ENCODE measurements at regions not wholly inside any gene's neighbourhood (a gene's known extent, or its start where the extent isn't known, plus 50 kb on each side); places are given as distances from the start of the nearest gene placed in this dataset.
"Not testable (repeated sequence)": the region's sequence is repeated elsewhere in the genome, so short reads cannot be mapped to it uniquely, and the experiment has no call there.

DNA sequence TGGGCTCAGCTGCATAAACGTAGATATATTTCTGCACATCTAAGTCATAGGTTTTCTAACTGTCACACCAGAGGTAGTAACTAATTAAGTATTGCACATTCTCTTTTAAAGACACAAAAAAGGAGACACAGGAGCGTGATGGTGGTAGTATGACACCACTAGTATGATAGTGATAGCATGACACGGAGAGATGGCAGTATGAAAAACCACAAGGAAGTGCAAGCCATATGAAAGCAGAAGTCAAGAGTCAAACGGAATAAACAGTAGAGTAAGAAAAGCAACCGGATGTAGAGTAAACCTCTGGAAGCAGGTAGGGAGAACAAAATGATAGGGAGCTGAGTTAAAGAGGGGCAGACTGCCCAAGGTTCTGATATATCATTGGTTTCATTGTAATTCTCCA lies 382.2 kb upstream of the INTU start:
- DNase-seq (ENCODE audit: extremely low read depth, low read depth): no peak

DNA sequence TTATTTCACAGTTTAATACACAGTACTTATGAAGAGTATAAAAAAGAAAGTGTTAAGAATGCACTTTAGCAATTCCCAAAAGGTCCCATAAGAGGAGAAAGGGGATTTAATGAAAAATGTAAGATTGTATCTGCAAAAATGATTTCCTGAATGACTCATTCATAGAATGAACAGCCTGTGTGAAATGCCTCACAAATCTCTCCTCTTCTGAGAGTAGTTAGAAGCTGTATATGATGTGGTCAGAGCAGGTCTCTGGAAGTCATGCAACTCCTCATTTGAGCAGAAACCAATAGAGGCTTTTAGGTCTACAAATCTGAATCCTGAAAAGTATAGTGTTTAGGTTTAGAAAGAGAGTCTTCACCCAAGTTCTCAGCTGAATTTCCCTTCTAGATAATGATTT lies 381.3 kb upstream of the INTU start:
- peak; percentile 6 for DNase-seq (ENCODE audit: extremely low read depth, low read depth)

DNA sequence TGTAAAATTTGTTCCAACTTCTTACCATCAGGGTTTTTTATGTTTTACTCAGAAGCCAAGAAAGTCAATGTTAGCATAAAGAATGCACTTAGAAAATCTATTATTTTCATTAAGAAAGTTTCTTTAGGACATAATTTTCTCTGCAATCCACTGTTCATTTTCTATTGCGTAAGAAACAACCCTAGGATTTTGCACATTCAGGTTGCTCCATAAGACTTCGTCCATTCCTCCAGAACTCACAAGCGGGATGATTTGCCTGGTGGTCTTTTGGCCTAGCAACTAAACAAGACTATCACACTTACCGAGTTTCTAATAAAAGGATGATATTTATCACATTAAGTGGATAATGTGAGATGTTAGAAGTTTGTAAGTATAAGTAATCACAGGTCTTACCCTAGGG lies 376.3 kb upstream of the INTU start:
- no peak for DNase-seq (ENCODE audit: extremely low read depth, low read depth)

DNA sequence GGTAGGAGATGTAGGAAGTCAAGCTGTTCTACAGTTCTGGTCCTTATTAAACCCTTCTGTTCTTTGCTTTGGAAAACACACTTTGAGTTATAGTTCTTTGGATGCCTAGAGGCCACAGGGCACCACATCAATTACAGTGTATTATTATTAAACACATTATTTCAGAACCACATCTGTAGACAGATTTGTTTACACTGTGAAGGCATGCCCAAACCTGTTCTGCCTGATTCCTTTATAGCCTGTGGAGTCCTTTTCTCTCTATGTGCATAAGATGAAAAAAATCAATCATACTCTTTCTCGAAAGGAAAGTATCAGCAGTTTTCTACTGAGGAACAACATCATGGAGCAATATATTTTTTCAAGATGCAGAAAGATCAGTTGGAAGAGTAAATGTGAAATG lies 371.3 kb upstream of the INTU start:
- no peak for DNase-seq (ENCODE audit: extremely low read depth, low read depth)

DNA sequence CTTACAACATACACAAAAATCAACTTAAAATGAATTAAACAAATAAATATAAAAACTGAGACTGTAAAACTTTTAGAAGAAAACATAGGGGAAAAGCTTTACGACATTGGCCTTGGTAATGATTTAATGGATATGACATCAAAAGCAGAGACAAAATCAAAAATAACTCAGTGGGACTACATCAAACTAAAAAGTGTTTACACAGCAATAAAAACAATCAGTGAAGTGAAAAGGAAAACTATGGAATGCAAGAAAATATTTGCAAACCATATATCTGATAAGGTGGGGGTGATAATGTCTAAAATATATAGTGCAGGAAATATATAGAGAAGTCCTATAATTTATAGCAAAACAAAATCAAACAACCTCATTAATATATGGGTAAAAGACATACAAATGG lies 364.4 kb upstream of the INTU start:
- DNase-seq (ENCODE audit: extremely low read depth, low read depth): no peak

DNA sequence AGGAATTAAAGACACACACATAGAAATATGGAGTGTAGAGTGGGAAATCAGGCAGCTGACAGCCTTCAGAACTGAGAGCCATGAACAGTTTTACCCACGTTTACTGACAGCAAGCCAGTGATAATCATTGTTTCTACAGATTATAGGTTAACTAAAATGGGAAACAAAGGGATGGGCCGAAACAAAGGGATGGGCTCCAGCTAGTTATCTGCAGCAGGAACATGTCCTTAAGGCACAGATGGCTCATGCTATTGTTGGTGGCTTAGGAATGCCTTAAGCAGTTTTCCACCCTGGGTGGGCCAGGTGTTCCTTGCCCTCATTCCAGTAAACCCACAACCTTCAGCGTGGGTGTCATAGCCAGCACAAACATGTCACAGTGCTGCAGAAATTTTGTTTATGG lies 355.7 kb upstream of the INTU start:
- not testable (repeated sequence) for DNase-seq (ENCODE audit: extremely low read depth, low read depth)

DNA sequence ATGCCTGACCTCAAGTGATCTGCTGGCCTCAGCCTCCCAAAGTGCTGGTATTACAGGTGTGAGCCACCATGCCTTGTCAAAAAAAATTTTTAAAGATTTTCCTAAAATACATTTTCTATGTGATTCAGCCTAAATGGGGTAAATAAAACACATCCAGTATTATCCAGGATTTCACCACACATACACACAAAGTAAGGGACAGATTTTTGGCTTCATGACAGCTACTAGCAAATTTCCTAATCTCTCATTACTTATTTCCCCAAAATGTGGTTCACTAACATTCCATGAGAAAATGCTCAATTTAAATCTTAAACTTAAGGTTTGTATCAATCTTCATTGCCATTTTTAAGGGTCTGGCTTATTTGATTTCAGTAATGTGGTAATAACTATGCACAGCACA lies 348.5 kb upstream of the INTU start:
- no peak for DNase-seq (ENCODE audit: extremely low read depth, low read depth)

DNA sequence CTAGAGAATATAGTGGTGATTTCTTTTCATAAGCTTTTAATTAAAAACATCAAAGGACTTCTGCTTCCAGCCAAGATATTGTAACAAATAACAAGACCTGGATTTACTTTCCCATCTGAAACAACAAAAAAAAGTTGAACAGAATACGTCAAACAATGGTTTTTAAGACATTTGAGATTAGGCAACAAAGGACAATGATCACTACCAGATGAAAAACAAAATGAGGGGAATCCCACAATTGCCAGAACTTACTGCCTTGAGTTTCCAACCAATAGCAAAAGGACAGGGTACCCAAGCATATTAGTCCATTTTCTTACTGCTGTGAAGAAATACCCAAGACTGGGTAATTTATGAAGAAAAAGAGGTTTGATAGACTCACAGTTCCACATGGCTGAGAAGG lies 341.4 kb upstream of the INTU start:
- DNase-seq (ENCODE audit: extremely low read depth, low read depth): no peak

DNA sequence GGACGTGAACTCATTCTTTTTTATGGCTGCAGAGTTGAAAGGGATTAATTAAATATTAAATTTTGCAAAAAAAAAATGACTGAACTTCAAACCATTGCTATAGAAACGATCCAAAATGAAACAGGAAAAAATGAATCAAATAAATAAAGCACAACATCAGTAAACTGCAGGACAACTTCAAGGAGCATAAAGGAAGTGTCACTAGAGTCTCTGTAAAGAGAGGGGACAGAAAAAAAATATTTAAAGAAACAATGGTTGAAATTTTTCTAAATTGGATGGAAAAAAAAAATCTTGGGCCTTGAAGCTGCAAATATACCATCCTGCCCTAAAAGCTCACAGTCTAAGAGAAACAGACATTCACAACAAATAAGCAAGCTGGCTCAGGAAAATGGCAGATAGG lies 339.3 kb upstream of the INTU start:
- DNase-seq (ENCODE audit: extremely low read depth, low read depth): no peak

DNA sequence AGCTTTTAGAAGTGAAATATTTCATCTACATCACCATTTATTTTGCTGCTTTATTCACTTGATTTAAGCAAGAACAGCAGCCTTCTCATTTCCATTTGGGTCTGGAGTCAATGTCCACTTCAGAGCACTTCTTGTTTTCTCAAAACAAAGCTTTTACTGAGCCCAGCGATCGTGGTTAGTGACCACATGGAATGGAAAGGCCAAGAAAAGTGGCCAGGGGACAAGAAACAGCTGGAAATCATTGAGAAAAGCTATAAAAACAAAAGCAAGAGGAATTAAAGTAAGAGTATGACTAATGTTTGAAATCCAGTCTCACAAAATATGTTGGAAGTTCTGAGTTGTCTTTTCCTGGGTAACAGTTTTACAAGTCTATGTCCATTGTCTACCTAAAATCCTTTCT lies 328.4 kb upstream of the INTU start:
- no peak for DNase-seq (ENCODE audit: extremely low read depth, low read depth)

DNA sequence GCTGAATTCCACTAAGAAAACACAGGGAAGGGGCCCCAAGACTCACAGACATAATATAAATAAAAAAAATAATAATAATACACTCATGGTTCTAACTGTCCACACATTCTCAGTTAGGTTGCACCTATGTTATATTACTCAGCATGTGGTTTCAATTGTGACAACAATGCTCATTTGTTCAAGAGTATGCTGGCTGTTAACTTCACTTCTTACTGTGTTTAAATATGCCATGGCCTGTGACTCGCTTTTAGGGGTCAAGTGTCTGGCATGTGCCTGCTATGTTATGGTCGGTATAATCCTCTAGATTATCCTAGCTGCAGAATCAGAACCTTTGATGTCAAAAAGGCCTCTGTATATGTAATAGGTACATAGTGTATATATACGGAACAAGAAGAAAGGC lies 324.8 kb upstream of the INTU start:
- no peak for DNase-seq (ENCODE audit: extremely low read depth, low read depth)

DNA sequence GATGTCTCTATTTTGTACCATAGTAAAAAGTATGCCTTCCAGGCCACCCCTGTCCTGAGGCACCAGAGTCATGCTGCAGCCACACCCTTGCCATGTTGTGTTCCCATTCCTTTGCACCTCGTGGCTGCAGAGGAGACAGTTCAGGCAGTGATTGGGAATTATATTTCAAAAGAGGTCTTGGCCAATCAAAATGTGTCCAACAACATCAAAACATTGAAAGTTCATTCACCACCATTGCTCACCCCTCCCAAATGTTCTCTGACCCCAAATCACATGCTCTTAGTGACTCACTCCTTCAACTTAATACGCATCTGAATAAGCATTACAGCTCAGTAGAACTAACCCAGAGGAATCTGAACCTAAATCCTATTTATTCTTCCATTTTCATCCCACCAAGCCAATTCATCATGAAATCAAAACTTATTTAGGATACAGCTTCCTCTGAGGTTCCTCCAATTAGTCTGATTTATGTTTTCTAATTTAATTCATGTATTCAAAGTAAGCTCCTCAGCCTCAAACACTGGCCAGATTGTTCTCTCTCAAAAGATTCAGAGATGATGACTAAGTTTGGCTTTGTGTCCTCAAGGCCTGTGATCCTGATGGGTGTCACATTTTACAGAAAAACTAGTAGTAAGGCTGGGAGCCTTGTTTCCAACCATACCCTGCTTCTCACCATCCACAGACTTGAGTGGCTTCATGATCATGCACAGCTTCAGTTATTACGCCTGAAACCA lies 323.2 kb upstream of the INTU start:
- no peak for DNase-seq (ENCODE audit: extremely low read depth, low read depth)

DNA sequence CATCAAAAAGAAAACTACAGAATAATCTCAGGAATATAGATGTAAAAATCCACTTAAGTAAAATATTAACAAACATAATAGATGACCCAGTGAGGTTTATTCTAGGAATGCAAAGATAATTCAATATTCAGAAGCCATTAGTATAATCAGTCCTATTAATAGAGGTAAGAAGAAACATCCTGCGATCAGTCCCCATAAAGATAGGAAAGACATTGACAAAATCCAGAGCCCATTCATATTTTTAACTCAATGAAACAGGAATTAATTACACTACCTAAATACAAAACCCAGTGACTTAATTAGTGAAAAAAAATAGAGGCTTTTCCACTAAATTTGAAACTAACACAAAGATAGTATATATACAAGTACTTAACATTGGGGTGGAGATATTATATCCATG lies 321.4 kb upstream of the INTU start:
- no peak for DNase-seq (ENCODE audit: extremely low read depth, low read depth)

DNA sequence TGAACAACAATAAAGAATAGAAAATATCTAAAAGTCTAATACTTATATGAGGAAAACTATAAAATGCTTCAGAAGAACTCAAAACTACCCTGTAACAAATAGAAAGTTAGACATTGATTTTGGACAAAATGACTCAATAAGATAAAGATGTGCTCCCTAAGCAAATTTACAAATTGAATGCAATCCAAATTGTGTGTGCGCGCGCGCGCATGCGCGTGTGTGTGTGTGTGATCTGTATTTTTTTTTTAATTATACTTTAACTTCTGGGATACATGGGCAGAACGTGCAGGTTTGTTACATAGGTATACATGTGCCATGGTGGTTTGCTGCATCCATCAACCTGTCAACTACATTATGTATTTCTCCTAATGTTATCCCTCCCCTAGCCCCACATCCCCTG lies 320.8 kb upstream of the INTU start:
- DNase-seq (ENCODE audit: extremely low read depth, low read depth): no peak

DNA sequence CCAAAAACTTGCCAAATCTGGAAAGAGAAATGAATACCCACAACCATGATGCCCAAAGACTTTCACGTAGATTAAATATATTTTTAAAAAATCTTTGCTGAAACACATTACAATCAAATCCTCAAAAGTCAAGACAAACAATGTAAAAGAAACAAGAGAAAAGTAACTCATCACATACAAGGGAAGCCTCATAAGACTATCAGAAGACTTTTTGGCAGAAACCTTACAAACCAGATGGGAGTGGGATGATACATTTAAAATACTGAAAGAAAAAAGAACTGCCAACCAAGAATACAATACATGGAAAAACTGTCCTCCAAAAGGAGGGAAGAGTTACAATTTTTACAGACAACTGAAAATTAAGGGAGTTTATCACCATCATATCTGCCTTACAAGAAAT lies 319.0 kb upstream of the INTU start:
- no peak for DNase-seq (ENCODE audit: extremely low read depth, low read depth)

DNA sequence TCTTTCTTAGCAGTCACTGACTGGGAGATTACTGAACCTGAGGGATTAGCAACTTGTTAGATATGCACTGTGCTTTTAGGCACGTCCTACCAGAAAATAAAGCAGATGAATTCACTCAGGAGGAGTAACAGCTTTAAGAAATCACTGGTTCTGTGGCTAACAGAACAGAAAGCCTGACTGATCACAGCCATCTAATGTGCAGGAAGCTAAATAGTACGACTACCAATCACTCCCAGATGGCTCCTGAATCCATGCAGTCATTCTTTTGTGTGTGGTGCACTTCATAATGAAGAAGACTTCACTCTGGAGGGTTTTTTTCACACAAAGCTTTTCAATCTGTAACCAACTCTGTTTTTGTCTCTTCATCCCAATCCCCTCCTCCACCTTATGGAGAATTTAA lies 305.3 kb upstream of the INTU start:
- DNase-seq (ENCODE audit: extremely low read depth, low read depth): no peak

DNA sequence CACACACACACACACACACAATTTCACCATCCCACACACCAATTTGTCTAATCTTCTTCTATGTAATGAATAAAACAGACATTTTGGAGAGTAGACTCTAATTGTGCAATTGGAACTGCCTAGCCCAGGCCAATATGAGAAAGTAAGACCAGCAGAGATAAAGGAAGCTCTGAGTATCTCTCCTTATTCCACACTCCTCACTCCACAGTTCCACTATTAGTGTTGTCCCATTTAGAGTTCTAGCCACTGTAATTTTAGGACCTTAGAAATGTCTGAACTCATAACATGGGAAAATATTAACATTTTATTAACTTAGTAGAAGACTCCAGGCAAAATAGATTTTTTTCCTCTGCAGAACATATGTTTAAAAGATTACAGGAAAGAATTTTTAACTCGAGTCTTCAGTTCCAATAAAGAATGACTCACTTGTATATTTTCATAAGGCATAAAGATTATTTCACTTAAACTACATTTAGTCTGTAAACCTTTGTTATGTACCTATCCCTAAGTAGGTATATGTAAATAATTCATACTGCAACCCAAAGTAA lies 297.6 kb upstream of the INTU start:
- DNase-seq (ENCODE audit: extremely low read depth, low read depth): no peak

DNA sequence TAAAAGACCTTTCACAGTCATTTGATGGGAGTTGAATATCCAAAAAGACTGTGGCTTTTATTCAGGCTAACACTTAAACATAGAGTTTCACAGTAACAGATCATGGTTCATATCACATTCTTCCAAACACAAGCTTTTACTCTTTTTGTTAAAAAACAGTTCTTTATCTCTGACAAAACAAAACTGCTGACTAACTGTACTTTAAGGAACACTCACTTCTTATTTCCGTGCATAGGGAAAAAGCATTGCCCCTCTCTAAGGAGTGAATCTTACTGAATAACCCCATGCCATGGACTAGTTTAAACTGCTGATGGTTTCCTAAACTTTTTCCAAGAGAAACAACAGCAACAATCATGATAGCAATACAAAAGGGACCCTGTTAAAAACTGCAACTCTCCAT lies 297.0 kb upstream of the INTU start:
- no peak for DNase-seq (ENCODE audit: extremely low read depth, low read depth)

DNA sequence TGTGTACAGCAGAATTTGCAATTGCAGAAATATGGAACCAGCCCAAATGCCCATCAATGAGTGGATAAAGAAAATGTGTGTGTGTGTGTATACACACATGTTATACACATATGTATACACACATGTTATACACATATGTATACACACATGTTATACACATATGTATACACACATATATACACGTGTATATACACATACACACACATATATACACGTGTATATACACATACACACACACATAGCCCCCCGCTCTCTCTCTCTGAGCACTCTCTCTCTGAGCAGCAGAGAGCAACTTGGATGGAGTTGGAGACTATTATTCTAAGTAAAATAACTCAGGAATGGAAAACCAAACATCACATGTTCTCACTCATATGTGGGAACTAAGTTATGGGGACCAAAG lies 289.6 kb upstream of the INTU start:
- not testable (repeated sequence) for DNase-seq (ENCODE audit: extremely low read depth, low read depth)

DNA sequence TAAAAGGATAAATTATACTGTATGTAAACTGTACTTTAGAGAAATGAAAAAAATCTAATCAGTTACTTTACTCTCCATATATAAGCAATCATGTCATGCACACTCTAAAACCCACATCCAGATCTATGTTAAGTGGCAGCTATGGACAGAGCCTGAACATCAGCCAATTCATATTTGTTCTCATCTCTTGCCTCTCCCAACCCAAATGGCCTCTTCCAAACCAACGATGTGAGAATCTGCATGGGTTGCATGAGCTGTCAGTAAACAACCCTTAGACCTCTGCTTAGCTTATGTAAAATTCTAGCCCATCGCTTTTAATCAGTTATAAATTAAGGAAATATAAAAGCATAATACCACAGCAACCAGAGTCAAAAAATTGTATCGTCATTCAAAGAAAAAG lies 288.7 kb upstream of the INTU start:
- no peak for DNase-seq (ENCODE audit: extremely low read depth, low read depth)

DNA sequence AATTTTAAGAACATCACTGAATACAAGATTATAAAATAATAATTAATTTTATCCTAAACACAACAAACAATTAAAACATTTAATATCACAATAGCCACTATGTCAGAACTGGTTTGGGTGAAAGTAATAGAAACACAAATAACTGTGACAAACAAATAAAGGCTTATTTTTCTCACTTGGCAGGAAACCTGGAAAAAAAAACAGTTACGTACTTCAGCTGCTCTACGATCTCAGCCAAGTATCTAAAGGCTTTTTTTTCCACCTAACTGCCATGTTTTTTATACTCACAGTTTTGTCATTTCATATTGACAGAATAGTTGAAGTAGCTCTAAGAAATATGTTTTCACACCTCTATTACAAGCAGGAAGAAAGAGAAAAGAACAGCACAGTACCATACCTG lies 284.8 kb upstream of the INTU start:
- DNase-seq (ENCODE audit: extremely low read depth, low read depth): no peak

DNA sequence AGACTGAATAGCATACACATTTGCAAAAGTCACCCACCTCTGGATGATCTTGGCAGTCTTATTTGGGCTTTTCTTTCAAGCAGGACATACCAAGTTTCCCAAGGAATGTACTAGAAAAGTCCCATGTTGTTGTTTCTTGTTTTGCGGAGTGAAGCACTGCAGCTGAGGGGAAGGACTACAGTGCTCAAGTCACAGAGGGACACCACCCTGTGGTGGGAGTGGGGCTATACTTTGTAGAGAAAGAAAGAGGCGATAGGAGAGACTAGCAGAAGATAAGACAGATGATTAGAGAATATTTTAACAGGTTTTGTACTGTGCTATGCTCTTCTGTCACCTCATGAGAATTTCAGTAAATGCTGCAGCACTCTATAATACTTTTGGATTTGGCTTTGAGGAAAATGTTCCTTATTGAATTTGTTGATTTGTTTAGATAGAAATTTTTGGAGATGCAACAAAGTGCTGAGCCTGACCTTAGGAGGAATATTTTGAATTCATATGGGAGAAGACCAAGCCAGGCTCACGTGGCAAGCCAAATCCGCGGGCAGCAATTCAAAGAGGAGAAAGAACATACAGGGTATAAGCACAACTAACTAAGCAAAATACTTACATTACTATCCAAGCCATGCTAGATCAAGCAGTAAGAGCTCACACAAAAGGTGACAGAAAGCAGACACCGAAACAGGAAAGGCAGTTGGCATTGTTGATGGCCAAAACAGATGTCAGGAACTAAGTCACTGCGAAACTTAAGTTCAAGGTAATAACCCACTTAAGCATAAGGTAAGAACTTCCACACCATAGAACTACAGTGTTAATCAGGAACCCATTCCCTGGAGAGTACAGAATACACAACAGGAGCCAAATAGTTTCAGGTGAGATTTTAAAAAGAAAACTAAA lies 280.3 kb upstream of the INTU start:
- DNase-seq (ENCODE audit: extremely low read depth, low read depth): no peak

Data from NCI-H460 (cell line).